Suprapubic skin (tissue), 4 donors: ENCODE measurements at regions not wholly inside any gene's neighbourhood (a gene's known extent, or its start where the extent isn't known, plus 50 kb on each side); places are given as distances from the start of the nearest gene placed in this dataset.
"Not testable (repeated sequence)": the region's sequence is repeated elsewhere in the genome, so short reads cannot be mapped to it uniquely, and the experiment has no call there.

ENCODE experiments used
- DNase-seq, 2 donors: peaks; one replicate each; pipeline ENCODE4 v3.0.0-alpha.2; 2019; ENCODE audit warnings: low spot score in 2 of 2
- H3K27ac ChIP-seq: fragments of 200-600 bp; sonication (generic); one replicate; pipeline ENCODE4 v1.5.1; 2019
- H3K27me3 ChIP-seq: fragments of 200-600 bp; sonication (generic); one replicate; pipeline ENCODE4 v1.5.1; 2019
- H3K36me3 ChIP-seq: fragments of 200-600 bp; sonication (generic); one replicate; pipeline ENCODE4 v1.5.1; 2019
- H3K4me1 ChIP-seq: fragments of 200-600 bp; sonication (generic); one replicate; pipeline ENCODE4 v1.5.1; 2019
- H3K4me3 ChIP-seq: fragments of 200-600 bp; sonication (generic); one replicate; pipeline ENCODE4 v1.5.1; 2019; ENCODE audit warnings: mild to moderate bottlenecking
- H3K9me3 ChIP-seq: fragments of 200-600 bp; sonication (generic); one replicate; pipeline ENCODE4 v1.5.1; 2019
- EP300 ChIP-seq: sonication (generic); formaldehyde crosslinking; IDR thresholded peaks from one replicate; pipeline ENCODE4 v1.6.1; 2017; ENCODE audit warnings: antibody characterized with exemption
- POLR2A ChIP-seq, 2 donors: fragments of 450-650 bp; IDR thresholded peaks; one replicate each; pipeline ENCODE4 v1.6.1; 2017; ENCODE audit warnings: antibody characterized with exemption in 2 of 2, mild to moderate bottlenecking in 2 of 2, moderate library complexity in 2 of 2
- POLR2AphosphoS5 ChIP-seq, 3 donors: sonication (generic); formaldehyde crosslinking; IDR thresholded peaks; one replicate each; pipeline ENCODE4 v1.6.1; 2017; ENCODE audit warnings: antibody characterized with exemption in 3 of 3
- WGBS: methylation state at CpG from one replicate; pipeline ENCODE4 v1.1.5; 2018; 5-methylcytosine and 5-hydroxymethylcytosine counted together
- TF ChIP-seq, protein P1 (sequence below), 2 donors: fragments of 200-600 bp in 1 of 2; fragments of 450-650 bp in 1 of 2; sonication (generic) in 1 of 2; IDR thresholded peaks; one replicate each; pipeline ENCODE4 v1.5.1; 2016 to 2019; ENCODE audit warnings: antibody characterized with exemption in 2 of 2, mild to moderate bottlenecking in 1 of 2, moderate library complexity in 1 of 2

- TF ChIP-seq, protein P1, sequence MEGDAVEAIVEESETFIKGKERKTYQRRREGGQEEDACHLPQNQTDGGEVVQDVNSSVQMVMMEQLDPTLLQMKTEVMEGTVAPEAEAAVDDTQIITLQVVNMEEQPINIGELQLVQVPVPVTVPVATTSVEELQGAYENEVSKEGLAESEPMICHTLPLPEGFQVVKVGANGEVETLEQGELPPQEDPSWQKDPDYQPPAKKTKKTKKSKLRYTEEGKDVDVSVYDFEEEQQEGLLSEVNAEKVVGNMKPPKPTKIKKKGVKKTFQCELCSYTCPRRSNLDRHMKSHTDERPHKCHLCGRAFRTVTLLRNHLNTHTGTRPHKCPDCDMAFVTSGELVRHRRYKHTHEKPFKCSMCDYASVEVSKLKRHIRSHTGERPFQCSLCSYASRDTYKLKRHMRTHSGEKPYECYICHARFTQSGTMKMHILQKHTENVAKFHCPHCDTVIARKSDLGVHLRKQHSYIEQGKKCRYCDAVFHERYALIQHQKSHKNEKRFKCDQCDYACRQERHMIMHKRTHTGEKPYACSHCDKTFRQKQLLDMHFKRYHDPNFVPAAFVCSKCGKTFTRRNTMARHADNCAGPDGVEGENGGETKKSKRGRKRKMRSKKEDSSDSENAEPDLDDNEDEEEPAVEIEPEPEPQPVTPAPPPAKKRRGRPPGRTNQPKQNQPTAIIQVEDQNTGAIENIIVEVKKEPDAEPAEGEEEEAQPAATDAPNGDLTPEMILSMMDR (IDR thresholded peaks at IDR 0.05) = no peak
- no peak for TF ChIP-seq POLR2A (IDR thresholded peaks at IDR 0.05)
- no peak for TF ChIP-seq EP300
- Histone ChIP-seq H3K4me3 (no peak overlapping the region), H3K4me1 (peaks cover 6% of the 10 kb centered on the region), H3K27ac (no peak overlapping the region), H3K9me3 (no peaks in the 10 kb centered on the region), H3K36me3 (no peaks in the 10 kb centered on the region), H3K27me3 (no peaks in the 10 kb centered on the region)
- DNase-seq = no peak
- WGBS = 68% methylated on average over 12 of the region's 12 CpGs
Measured at GRCh38 chr11:130533113-130533798, 84.8 kb downstream of the ADAMTS15 start.

GRCh38 chr11:130533871-130534270, 85.4 kb downstream of the ADAMTS15 start:
- H3K27ac ChIP-seq = no peak overlapping the region
- H3K4me1 ChIP-seq = peaks cover 6% of the 10 kb centered on the region
- no peaks in the 10 kb centered on the region for H3K27me3 ChIP-seq
- no peaks in the 10 kb centered on the region for H3K36me3 ChIP-seq
- no peak overlapping the region for H3K4me3 ChIP-seq
- H3K9me3 ChIP-seq = no peaks in the 10 kb centered on the region
- TF ChIP-seq EP300 (no peak), POLR2AphosphoS5 (IDR thresholded peaks at IDR 0.05) (no peak), POLR2A (IDR thresholded peaks at IDR 0.05) (no peak)
- TF ChIP-seq, protein P1 (IDR thresholded peaks at IDR 0.05) = no peak
- 78% methylated on average over 5 of the region's 5 CpGs for WGBS
- DNase-seq = no peak

DNA sequence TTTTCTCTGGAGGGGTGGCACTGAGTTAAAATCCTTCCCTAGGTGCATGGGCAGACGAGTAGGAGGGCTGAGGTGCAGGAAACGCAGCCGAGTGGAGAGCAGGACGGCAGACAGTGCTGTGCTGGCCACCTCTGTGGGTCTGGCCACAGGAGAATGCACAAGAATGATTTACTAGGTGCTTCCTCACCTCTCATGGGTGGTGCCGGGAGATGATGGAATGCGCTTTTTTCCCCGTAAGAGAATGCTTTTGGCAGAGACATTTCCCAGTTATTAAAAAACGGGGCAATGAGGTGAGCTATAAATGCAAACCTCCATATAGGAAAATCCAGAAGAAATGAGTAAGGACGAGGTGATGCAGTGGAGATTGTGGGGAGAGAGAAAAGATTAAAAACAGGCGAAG, 86.1 kb downstream of the ADAMTS15 start:
- Histone ChIP-seq H3K27me3 (no peaks in the 10 kb centered on the region), H3K4me3 (no peak overlapping the region), H3K36me3 (no peaks in the 10 kb centered on the region), H3K4me1 (peaks cover 2% of the 10 kb centered on the region), H3K9me3 (no peaks in the 10 kb centered on the region), H3K27ac (no peak overlapping the region)
- 78% methylated on average over 10 of the region's 10 CpGs for WGBS
- DNase-seq = no peak
- TF ChIP-seq, protein P1 (IDR thresholded peaks at IDR 0.05) = no peak
- TF ChIP-seq POLR2AphosphoS5 (IDR thresholded peaks at IDR 0.05) (no peak), EP300 (no peak), POLR2A (IDR thresholded peaks at IDR 0.05) (no peak)

- DNase-seq = no peak
- H3K4me3 ChIP-seq = no peak overlapping the region
- no peaks in the 10 kb centered on the region for H3K36me3 ChIP-seq
- TF ChIP-seq EP300 (no peak), POLR2AphosphoS5 (IDR thresholded peaks at IDR 0.05) (no peak), POLR2A (IDR thresholded peaks at IDR 0.05) (no peak)
- TF ChIP-seq, protein P1 (IDR thresholded peaks at IDR 0.05) = no peak
- peaks cover 2% of the 10 kb centered on the region for H3K4me1 ChIP-seq
- H3K27ac ChIP-seq = no peak overlapping the region
- no peaks in the 10 kb centered on the region for H3K9me3 ChIP-seq
- WGBS = 55% methylated on average over 6 of the region's 6 CpGs
- no peaks in the 10 kb centered on the region for H3K27me3 ChIP-seq
Measured at GRCh38 chr11:130535520-130535919, 87.1 kb downstream of the ADAMTS15 start.

- Histone ChIP-seq H3K36me3 (no peaks in the 10 kb centered on the region), H3K4me1 (peaks cover 2% of the 10 kb centered on the region)
- DNase-seq = no peak
Measured at GRCh38 chr11:130536106-130537040, 87.9 kb downstream of the ADAMTS15 start.

DNA sequence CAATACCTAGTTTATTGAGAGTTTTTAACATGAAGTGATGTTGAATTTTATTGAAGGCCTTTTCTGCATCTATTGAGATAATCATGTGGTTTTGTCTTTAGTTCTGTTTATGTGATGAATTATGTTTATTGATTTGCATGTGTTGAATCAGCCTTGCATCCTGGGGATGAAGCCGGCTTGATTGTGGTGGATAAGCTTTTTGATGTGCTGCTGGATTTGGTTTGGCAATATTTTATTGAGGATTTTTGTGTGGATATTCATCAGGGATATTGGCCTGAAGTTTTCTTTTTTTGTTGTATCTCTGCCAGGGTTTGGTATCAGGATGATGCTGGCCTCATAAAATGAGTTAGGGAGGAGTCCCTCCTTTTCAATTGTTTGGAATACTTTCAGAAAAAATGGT, 91.2 kb downstream of the ADAMTS15 start:
- not testable (repeated sequence) for H3K27me3 ChIP-seq, H3K9me3 ChIP-seq, H3K27ac ChIP-seq, H3K4me1 ChIP-seq, H3K36me3 ChIP-seq, H3K4me3 ChIP-seq, DNase-seq
- 60% methylated on average over 1 of the region's 1 CpG for WGBS

More at GRCh38 chr11:130536106-130537040, 87.9 kb downstream of the ADAMTS15 start:
- Histone ChIP-seq H3K9me3 (no peaks in the 10 kb centered on the region), H3K27me3 (no peaks in the 10 kb centered on the region), H3K4me3 (no peak overlapping the region), H3K27ac (no peak overlapping the region)
- WGBS = 77% methylated on average over 11 of the region's 11 CpGs
- TF ChIP-seq EP300 (no peak), POLR2AphosphoS5 (IDR thresholded peaks at IDR 0.05) (no peak), POLR2A (IDR thresholded peaks at IDR 0.05) (no peak)
- TF ChIP-seq, protein P1 (IDR thresholded peaks at IDR 0.05) = no peak
